HepG2 (cell line): ENCODE measurements at regions not wholly inside any gene's neighbourhood (a gene's known extent, or its start where the extent isn't known, plus 50 kb on each side); places are given as distances from the start of the nearest gene placed in this dataset.

Source experiments
- ARNT2 ChIP-seq: sonication (generic); formaldehyde crosslinking; IDR thresholded peaks from 2 replicates; pipeline ENCODE4 v1.8.0; 2022; ENCODE audit warnings: mild to moderate bottlenecking, low read depth, missing genetic modification reagents, moderate library complexity
- ATF7 ChIP-seq, 2 experiments: fragments of 450-650 bp in 1 of 2; sonication (generic) in 1 of 2; formaldehyde crosslinking in 1 of 2; IDR thresholded peaks; 2 replicates each; pipeline versions ENCODE4 v1.4.0 to v1.6.1; 2016 to 2020; ENCODE audit warnings: antibody characterized with exemption in 1 of 2, mild to moderate bottlenecking in 1 of 2, missing genetic modification reagents in 1 of 2
- EED ChIP-seq: sonication (generic); formaldehyde crosslinking; IDR thresholded peaks from 2 replicates; pipeline ENCODE4 v1.5.0; 2020; ENCODE audit warnings: mild to moderate bottlenecking, missing genetic modification reagents
- FOXM1 ChIP-seq: sonication (generic); formaldehyde crosslinking; IDR thresholded peaks from 2 replicates; pipeline ENCODE4 v1.5.0; 2020; ENCODE audit warnings: missing genetic modification reagents
- FOXP1 ChIP-seq, 2 experiments: fragments of 450-650 bp in 1 of 2; IDR thresholded peaks; 2 replicates each; pipeline ENCODE4 v1.6.1; 2017 to 2018; ENCODE audit warnings: antibody characterized with exemption in 1 of 2
- GFI1 ChIP-seq: sonication (generic); formaldehyde crosslinking; IDR thresholded peaks from 2 replicates; pipeline ENCODE4 v1.5.0; 2020; ENCODE audit warnings: missing genetic modification reagents, mild to moderate bottlenecking, borderline replicate concordance
- HNRNPL ChIP-seq: fragments of 200-400 bp; formaldehyde crosslinking; IDR thresholded peaks from 2 replicates; pipeline ENCODE4 v1.6.1; 2017; ENCODE audit warnings: mild to moderate bottlenecking, low read depth, low read length
- SAP130 ChIP-seq: IDR thresholded peaks from 2 replicates; pipeline ENCODE4 v1.6.1; 2016; ENCODE audit warnings: low read depth
- ZNF446 ChIP-seq: sonication (generic); formaldehyde crosslinking; IDR thresholded peaks from 2 replicates; pipeline ENCODE4 v1.5.0; 2020; ENCODE audit warnings: mild to moderate bottlenecking, missing genetic modification reagents
- ZNF530 ChIP-seq: sonication (generic); formaldehyde crosslinking; IDR thresholded peaks from 2 replicates; pipeline ENCODE4 v1.5.0; 2020; ENCODE audit warnings: low read depth, mild to moderate bottlenecking, missing genetic modification reagents
- ZNF816 ChIP-seq: sonication (generic); formaldehyde crosslinking; IDR thresholded peaks from 2 replicates; pipeline ENCODE4 v1.8.0; 2022; ENCODE audit warnings: missing genetic modification reagents, mild to moderate bottlenecking, borderline replicate concordance
- TF ChIP-seq, protein P1 (sequence below): sonication (generic); formaldehyde crosslinking; IDR thresholded peaks from 2 replicates; pipeline ENCODE4 v1.5.0; 2020; ENCODE audit warnings: mild to moderate bottlenecking, missing genetic modification reagents
- TF ChIP-seq, protein P2 (sequence below), 2 experiments: sonication (generic) in 1 of 2; formaldehyde crosslinking in 1 of 2; IDR thresholded peaks; 2 replicates each; pipeline versions ENCODE4 v1.4.0 to v1.6.1; 2016 to 2020; ENCODE audit warnings: borderline replicate concordance in 1 of 2, low read depth in 1 of 2, mild to moderate bottlenecking in 1 of 2, missing genetic modification reagents in 1 of 2
- TF ChIP-seq, protein P3 (sequence below): sonication (generic); formaldehyde crosslinking; IDR thresholded peaks from 2 replicates; pipeline ENCODE4 v1.8.0; 2022; ENCODE audit warnings: mild to moderate bottlenecking, missing genetic modification reagents, moderate library complexity
- TF ChIP-seq, protein P4 (sequence below): sonication (generic); formaldehyde crosslinking; IDR thresholded peaks from 2 replicates; pipeline ENCODE4 v1.4.0; 2020; ENCODE audit warnings: missing genetic modification reagents
- TF ChIP-seq, protein P5 (sequence below): sonication (generic); formaldehyde crosslinking; IDR thresholded peaks from 2 replicates; pipeline ENCODE4 v1.8.0; 2022; ENCODE audit warnings: missing genetic modification reagents, mild to moderate bottlenecking, borderline replicate concordance

DNA sequence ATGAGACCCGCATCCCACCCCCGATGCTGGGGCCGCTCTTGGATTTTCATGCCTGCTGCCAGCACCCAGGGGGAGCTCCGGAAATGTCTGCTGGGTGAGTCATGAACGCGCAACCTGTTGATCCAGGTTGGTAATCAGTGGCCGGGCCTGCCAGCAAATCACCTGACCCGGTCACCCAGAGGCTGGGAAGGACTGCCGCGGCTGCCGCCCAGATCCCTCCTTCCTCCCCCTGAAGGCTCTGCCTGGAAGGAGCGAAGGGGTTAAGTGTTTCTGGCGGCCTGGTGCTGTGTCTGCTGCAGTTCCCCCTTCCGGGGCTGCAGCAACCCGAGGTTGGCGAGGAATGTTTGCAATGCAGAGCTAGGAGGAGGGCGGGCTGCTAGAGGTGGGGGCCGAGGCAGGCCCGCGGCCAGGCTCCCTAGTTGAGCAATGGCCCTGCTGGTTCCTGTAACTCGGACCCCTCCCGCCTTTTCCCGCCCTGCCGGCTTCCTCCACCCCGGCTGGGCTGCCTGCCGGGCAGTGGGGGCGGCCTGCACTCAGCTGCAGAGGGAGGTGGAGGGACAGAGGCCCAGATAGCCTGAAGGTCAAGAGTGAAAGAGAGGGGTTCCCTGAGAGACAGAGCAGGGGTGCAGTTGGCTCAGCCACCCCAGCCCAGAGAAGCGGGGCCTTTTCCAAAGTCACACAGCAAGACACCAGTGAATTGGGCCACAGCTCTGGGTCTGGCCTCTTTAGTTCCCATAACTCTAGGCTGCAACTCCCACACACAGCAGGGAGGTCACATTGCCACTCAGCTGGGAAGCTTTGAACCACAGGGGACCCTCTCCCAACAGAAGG lies 156.3 kb upstream of the IER5L start (continued):
- TF ChIP-seq, protein P1, sequence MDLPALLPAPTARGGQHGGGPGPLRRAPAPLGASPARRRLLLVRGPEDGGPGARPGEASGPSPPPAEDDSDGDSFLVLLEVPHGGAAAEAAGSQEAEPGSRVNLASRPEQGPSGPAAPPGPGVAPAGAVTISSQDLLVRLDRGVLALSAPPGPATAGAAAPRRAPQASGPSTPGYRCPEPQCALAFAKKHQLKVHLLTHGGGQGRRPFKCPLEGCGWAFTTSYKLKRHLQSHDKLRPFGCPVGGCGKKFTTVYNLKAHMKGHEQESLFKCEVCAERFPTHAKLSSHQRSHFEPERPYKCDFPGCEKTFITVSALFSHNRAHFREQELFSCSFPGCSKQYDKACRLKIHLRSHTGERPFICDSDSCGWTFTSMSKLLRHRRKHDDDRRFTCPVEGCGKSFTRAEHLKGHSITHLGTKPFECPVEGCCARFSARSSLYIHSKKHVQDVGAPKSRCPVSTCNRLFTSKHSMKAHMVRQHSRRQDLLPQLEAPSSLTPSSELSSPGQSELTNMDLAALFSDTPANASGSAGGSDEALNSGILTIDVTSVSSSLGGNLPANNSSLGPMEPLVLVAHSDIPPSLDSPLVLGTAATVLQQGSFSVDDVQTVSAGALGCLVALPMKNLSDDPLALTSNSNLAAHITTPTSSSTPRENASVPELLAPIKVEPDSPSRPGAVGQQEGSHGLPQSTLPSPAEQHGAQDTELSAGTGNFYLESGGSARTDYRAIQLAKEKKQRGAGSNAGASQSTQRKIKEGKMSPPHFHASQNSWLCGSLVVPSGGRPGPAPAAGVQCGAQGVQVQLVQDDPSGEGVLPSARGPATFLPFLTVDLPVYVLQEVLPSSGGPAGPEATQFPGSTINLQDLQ, result peak; percentile 99
- TF ChIP-seq EED (CRISPR knock-in tag) (peak; percentile 80; the same call in 1 of the 2 replicates), ZNF816 (CRISPR knock-in tag) (peak; percentile 96; the same call in 1 of the 2 replicates), FOXP1 (IDR thresholded peaks at IDR 0.05) (peak; percentile 45; the same call in 1 of the 2 replicates), FOXP1 (CRISPR knock-in tag; IDR thresholded peaks at IDR 0.05) (peak; percentile 65; the same call in 1 of the 2 replicates), FOXM1 (no peak), ZNF530 (CRISPR knock-in tag) (no peak), GFI1 (CRISPR knock-in tag) (peak; percentile 94), SAP130 (CRISPR knock-in tag) (peak; percentile 87), ZNF446 (CRISPR knock-in tag) (no peak), HNRNPL (peak; percentile 84), ARNT2 (peak; percentile 75), ATF7 (IDR thresholded peaks at IDR 0.05) (peak; percentile 22; the same call in 1 of the 2 replicates), ATF7 (CRISPR knock-in tag; IDR thresholded peaks at IDR 0.05) (peak; percentile 45; the same call in 1 of the 2 replicates)
- TF ChIP-seq, protein P2, sequence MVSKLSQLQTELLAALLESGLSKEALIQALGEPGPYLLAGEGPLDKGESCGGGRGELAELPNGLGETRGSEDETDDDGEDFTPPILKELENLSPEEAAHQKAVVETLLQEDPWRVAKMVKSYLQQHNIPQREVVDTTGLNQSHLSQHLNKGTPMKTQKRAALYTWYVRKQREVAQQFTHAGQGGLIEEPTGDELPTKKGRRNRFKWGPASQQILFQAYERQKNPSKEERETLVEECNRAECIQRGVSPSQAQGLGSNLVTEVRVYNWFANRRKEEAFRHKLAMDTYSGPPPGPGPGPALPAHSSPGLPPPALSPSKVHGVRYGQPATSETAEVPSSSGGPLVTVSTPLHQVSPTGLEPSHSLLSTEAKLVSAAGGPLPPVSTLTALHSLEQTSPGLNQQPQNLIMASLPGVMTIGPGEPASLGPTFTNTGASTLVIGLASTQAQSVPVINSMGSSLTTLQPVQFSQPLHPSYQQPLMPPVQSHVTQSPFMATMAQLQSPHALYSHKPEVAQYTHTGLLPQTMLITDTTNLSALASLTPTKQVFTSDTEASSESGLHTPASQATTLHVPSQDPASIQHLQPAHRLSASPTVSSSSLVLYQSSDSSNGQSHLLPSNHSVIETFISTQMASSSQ (IDR thresholded peaks at IDR 0.05; ENCODE audit: low read depth), result peak; percentile 71
- TF ChIP-seq, protein P2 (CRISPR knock-in tag; IDR thresholded peaks at IDR 0.05; ENCODE audit: borderline replicate concordance), result peak; percentile 86; the same call in 1 of the 2 replicates
- TF ChIP-seq, protein P3, sequence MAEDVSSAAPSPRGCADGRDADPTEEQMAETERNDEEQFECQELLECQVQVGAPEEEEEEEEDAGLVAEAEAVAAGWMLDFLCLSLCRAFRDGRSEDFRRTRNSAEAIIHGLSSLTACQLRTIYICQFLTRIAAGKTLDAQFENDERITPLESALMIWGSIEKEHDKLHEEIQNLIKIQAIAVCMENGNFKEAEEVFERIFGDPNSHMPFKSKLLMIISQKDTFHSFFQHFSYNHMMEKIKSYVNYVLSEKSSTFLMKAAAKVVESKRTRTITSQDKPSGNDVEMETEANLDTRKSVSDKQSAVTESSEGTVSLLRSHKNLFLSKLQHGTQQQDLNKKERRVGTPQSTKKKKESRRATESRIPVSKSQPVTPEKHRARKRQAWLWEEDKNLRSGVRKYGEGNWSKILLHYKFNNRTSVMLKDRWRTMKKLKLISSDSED (CRISPR knock-in tag), result no peak
- TF ChIP-seq, protein P4, sequence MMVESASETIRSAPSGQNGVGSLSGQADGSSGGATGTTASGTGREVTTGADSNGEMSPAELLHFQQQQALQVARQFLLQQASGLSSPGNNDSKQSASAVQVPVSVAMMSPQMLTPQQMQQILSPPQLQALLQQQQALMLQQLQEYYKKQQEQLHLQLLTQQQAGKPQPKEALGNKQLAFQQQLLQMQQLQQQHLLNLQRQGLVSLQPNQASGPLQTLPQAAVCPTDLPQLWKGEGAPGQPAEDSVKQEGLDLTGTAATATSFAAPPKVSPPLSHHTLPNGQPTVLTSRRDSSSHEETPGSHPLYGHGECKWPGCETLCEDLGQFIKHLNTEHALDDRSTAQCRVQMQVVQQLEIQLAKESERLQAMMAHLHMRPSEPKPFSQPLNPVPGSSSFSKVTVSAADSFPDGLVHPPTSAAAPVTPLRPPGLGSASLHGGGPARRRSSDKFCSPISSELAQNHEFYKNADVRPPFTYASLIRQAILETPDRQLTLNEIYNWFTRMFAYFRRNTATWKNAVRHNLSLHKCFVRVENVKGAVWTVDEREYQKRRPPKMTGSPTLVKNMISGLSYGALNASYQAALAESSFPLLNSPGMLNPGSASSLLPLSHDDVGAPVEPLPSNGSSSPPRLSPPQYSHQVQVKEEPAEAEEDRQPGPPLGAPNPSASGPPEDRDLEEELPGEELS (CRISPR knock-in tag), result peak; percentile 93
- TF ChIP-seq, protein P5, sequence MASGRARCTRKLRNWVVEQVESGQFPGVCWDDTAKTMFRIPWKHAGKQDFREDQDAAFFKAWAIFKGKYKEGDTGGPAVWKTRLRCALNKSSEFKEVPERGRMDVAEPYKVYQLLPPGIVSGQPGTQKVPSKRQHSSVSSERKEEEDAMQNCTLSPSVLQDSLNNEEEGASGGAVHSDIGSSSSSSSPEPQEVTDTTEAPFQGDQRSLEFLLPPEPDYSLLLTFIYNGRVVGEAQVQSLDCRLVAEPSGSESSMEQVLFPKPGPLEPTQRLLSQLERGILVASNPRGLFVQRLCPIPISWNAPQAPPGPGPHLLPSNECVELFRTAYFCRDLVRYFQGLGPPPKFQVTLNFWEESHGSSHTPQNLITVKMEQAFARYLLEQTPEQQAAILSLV (CRISPR knock-in tag), result peak; percentile 56
